Activated CD8-positive, alpha-beta memory T cell treated with anti-CD3 and anti-CD28 coated beads, Interleukin-2, amount 50 U/mL, for 1 hour (primary cell): ENCODE measurements at regions not wholly inside any gene's neighbourhood (a gene's known extent, or its start where the extent isn't known, plus 50 kb on each side); places are given as distances from the start of the nearest gene placed in this dataset.
"Not testable (repeated sequence)": the region's sequence is repeated elsewhere in the genome, so short reads cannot be mapped to it uniquely, and the experiment has no call there.

ENCODE experiments used
- DNase-seq: peaks from one replicate; pipeline ENCODE4 v3.0.0-alpha.2; 2020; ENCODE audit errors: extremely low read depth

DNA sequence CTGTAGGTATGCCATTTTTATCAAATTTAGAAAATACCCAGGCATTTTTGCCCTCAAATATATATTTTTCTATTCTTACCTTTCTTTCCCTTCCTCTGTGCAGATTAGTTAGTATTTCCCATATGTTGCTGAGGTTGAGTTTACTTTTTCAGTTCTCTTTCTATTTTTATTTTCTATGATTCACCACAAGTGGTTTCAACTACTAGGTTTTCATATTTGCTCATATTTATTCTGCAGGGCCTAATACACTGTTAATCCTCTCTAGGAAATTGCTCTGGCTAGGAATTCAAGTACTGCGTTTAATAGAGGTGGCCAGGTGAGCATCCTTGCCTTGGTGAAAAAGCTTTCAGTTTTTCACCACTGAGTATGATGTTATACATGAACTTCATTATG is 1535.3 kb upstream of the PCDH10 start:
- no peak for DNase-seq

- DNase-seq: no peak
These were observed 1516.2 kb upstream of the PCDH10 start for GRCh38 chr4:131632877-131633276.

DNA sequence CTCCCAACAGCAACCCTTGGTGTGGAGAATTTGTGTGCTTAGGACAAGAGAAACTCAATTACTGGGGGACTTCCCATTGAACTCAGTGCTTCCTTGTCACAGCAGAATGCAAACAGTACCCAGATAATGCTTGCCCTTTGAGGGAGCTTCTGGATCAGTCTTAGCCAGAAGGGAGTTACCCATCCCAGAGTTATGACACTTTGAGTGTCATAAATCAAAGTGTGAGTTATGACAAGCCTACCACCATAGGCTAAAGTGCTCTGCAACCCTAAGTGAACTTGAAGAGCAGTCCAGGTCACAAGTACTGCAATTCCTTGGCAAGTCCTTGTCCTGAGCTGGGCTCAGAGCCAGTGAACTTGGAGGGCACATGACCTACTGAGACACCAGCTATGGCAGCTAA is 1513.9 kb upstream of the PCDH10 start:
- DNase-seq: no peak

- DNase-seq: no peak
These were observed 1510.3 kb upstream of the PCDH10 start for GRCh38 chr4:131638781-131639180.

- no peak for DNase-seq
These were observed 1504.5 kb upstream of the PCDH10 start for GRCh38 chr4:131644619-131645018.

- no peak for DNase-seq
These were observed 1499.9 kb upstream of the PCDH10 start for GRCh38 chr4:131649227-131649626.

GRCh38 chr4:131650951-131651350 is 1498.1 kb upstream of the PCDH10 start:
- DNase-seq: no peak

- not testable (repeated sequence) for DNase-seq
These were observed 1465.8 kb upstream of the PCDH10 start for GRCh38 chr4:131683314-131683713.

DNA sequence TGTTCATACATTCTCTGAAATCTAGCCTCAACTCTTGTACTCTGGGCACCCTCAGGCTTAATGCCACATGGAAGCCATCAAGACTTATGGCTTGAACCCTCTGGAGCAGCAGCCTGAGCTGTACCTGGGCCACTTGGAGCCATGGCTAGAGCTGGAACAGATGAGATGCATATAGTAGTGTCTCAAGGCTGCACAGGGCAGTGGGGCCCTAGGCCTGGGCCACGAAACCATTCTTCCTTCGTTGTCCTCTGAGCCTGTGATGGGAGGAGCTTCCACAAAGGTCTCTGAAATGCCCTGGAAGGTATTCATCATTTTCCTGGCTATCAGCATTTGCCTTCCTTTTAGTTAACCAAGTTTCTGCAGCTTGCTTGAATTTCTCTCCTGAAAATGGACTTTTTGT is 1427.2 kb upstream of the PCDH10 start:
- no peak for DNase-seq

DNA sequence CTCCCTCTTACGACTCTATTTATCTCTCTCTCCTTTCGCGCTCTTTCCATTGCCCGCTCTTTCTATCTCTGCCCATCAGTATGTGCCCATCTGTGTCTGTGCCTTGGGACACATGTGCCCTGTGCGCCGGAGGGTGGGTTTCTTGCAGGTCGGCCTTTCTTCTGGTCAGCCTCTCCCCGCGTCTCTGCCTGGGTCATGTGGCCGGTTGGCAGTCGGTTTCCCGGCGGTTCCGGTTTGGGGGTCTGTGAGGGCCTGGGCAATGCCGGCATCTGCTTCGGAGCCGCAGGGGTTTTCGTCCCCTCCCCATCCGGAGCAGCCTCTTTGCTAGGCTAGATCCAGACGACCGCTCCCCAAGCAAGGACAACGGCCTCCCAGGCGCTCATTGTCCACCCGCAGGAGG is 1426.0 kb upstream of the PCDH10 start:
- DNase-seq: not testable (repeated sequence)

DNA sequence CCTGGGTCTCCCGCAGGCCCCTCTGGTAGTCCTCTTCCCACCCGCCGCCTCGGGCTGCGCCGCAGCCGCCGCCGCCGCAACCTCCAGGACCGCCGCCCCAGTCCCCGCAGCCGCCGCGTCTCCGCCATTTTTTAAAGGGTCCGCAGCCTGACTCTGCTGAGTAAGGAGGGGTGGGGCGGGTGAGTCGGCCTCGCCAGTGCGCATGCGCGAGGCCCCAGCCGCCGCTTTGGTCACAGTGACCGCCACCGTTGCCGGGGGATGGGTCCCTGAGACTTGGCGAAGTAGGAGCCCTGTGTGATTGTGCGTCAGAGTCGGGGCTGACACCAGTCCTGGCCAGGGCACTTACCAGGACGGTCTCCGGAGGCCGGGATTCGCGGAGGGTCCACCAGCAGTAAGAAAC is 1424.2 kb upstream of the PCDH10 start:
- not testable (repeated sequence) for DNase-seq

GRCh38 chr4:131725521-131725920 is 1423.6 kb upstream of the PCDH10 start:
- not testable (repeated sequence) for DNase-seq

GRCh38 chr4:131726940-131727339 is 1422.2 kb upstream of the PCDH10 start:
- not testable (repeated sequence) for DNase-seq

DNA sequence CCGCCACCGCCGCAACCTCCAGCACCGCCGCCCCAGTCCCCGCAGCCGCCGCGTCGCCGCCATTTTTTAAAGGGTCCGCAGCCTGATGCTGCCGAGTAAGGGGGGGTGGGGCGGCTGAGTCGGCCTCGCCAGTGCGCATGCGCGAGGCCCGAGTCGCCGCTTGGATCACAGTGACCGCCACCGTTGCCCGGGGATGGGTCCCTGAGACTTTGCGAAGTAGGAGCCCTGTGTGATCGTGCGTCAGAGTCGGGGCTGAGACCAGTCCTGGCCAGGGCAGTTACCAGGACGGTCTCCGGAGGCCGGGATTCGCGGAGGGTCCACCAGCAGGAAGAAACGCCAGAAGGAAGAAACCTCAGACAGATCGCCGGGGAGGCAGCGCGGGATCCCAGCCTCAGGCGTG is 1421.7 kb upstream of the PCDH10 start:
- not testable (repeated sequence) for DNase-seq

DNA sequence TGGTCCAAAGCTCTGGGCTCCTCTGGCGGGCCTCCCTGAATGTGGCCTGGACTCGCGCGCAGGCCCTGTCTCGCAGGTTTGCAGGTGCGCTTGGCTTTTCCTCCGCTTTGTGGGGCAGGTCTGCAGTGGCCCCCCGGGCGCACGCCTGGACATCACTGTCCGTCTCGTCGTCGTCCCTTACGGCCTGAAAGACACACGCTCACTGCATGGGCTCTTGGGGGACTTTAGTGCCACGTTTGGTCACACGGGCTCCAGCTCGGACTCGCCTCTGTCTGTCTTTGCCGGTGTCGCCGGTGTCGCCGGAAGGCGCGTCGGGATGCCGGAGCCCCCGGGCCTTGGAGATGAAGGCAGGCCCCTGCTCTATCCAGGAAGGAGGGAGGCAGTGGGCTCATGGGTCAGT is 1419.9 kb upstream of the PCDH10 start:
- DNase-seq: not testable (repeated sequence)

DNA sequence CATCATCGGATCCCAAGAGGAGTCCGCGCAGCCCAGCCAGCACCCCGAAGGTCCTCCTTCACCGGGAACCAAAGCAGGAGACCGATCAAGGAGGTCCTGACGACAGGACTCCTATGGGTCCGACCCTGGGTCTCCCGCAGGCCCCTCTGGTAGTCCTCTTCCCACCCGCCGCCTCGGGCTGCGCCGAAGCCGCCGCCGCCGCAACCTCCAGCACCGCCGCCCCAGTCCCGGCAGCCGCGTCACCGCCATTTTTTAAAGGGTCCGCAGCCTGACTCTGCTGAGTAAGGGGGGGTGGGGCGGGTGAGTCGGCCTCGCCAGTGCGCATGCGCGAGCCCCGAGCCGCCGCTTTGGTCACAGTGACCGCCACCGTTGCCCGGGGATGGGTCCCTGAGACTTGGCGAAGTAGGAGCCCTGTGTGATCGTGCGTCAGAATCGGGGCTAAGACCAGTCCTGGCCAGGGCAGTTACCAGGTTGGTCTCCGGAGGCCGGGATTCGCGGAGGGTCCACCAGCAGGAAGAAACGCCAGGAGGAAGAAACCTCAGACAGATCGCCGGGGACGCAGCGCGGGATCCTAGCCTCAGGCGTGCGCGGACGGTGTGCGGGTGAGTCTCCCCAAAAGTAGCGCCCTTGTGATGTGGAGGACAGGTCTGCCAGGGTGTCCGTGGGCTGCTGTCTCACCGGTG is 1419.2 kb upstream of the PCDH10 start:
- DNase-seq: not testable (repeated sequence)

- not testable (repeated sequence) for DNase-seq
These were observed 1418.5 kb upstream of the PCDH10 start for GRCh38 chr4:131730574-131730973.

DNA sequence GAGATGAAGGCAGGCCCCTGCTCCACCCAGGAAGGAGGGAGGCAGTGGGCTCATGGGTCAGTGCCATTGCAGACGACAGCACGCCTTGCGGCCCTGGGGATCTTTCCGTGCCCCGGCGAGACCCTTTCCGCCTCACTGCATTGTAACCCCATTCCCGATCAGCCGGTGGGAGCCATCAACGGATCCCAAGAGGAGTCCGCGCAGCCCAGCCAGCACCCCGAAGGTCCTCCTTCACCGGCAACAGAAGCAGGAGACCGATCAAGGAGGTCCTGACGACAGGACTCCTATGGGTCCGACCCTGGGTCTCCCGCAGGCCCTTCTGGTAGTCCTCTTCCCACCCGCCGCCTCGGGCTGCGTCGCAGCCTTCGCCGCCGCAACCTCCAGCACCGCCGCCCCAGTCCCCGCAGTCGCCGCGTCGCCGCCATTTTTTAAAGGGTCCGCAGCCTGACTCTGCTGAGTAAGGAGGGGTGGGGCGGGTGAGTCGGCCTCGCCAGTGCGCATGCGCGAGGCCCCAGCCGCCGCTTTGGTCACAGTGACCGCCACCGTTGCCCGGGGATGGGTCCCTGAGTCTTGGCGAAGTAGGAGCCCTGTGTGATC is 1417.0 kb upstream of the PCDH10 start:
- not testable (repeated sequence) for DNase-seq

DNA sequence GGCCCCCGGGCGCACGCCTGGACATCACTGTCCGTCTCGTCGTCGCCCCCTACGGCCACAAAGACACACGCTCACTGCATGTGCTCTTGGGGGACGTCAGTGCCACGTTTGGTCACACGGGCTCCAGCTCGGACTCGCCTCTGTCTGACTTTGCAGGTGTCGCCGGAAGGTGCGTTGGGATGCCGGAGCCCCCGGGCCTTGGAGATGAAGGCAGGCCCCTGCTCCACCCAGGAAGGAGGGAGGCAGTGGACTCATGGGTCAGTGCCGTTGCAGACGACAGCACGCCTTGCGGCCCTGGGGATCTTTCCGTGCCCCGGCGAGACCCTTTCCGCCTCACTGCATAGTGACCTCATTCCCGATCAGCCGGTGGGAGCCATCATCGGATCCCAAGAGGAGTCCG is 1414.8 kb upstream of the PCDH10 start:
- not testable (repeated sequence) for DNase-seq

DNA sequence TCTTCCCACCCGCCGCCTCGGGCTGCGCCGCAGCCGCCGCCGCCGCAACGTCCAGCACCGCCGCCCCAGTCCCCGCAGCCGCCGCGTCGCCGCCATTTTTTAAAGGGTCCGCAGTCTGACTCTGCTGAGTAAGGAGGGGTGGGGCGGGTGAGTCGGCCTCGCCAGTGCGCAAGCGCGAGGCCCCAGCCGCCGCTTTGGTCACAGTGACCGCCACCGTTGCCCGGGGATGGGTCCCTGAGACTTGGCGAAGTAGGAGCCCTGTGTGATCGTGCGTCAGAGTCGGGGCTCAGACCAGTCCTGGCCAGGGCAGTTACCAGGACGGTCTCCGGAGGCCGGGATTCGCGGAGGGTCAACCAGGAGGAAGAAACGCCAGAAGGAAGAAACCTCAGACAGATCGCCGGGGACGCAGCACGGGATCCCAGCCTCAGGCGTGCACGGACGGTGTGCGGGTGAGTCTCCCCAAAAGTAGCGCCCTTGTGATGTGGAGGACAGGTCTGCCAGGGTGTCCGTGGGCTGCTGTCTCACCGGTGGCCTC is 1414.2 kb upstream of the PCDH10 start:
- DNase-seq: not testable (repeated sequence)

DNA sequence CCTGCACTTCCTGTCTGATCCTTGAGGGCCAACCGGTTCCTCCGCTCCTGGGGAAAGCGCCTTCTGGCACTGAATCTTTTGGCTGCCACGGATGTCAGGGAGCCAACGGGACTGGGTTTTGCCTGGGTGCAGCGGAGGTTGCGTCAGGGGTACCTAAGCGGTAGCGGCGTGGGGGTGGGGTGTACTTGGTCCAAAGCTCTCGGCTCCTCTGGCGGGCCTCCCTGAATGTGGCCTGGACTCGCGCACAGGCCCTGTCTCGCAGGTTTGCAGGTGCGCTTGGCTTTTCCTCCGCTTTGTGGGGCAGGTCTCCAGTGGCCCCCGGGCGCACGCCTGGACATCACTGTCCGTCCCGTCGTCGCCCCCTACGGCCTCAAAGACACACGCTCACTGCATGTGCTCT is 1410.1 kb upstream of the PCDH10 start:
- not testable (repeated sequence) for DNase-seq

DNA sequence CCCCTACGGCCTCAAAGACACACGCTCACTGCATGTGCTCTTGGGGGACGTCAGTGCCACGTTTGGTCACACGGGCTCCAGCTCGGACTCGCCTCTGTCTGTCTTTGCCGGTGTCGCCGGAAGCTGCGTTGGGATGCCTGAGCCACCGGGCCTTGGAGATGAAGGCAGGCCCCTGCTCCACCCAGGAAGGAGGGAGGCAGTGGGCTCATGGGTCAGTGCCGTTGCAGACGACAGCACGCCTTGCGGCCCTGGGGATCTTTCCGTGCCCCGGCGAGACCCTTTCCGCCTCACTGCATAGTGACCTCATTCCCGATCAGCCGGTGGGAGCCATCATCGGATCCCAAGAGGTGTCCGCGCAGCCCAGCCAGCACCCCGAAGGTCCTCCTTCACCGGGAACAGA is 1407.3 kb upstream of the PCDH10 start:
- DNase-seq: not testable (repeated sequence)

DNA sequence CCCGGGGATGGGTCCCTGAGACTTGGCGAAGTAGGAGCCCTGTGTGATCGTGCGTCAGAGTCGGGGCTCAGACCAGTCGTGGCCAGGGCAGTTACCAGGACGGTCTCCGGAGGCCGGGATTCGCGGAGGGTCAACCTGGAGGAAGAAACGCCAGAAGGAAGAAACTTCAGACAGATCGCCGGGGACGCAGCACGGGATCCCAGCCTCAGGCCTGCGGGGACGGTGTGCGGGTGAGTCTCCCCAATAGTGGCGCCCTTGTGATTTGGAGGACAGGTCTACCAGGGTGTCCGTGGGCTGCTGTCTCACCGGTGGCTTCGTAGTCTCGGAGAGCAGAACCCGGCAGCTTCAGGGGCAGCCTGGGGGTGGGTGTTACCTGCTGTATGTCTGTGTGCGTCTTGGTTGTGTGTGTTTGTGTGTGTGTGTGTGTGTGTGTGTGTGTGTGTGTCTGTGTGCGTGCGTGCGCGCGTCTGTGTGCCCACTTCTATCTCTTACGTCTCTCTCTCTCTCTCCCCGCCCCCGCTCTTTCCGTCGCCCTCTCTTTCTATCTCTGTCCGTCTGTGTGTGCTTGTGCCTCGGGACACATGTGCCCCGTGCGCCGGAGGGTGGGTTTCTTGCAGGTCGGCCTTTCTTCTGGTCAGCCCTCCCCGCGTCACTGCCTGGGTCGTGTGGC is 1406.4 kb upstream of the PCDH10 start:
- DNase-seq: not testable (repeated sequence)
